IMR-90 (cell line): ENCODE measurements at regions not wholly inside any gene's neighbourhood (a gene's known extent, or its start where the extent isn't known, plus 50 kb on each side); places are given as distances from the start of the nearest gene placed in this dataset.

Experiments
- ATAC-seq: fragments of 200-7000 bp; cut with Tn5 transposase; 2 replicates; pipeline ENCODE4 v1.9.1; 2020; ENCODE audit warnings: low read depth, mild to moderate bottlenecking, moderate library complexity
- BruUV-seq: library from RNA; stranded (reverse); fragments of 400-500 nt; replicated peaks from 2 replicates; lab custom pipeline; 2021; lab: Mats Ljungman, UMichigan
- CTCF ChIA-PET: fragments of 300-600 bp; formaldehyde crosslinking; extraction: SDS; loops from one replicate; lab custom pipeline; 2021; ENCODE audit warnings: antibody characterized with exemption; lab: Yijun Ruan, JAX
- POLR2A ChIA-PET: fragments of 300-600 bp; sonication (Branson Sonifier 250); formaldehyde crosslinking; loops from one replicate; lab custom pipeline; 2022; ENCODE audit warnings: antibody characterized with exemption; ENCODE audit not compliant: unreplicated experiment; lab: Charles Lee
- DNase-seq: peaks from one replicate; pipeline ENCODE4 v3.0.0; 2013
- H2AFZ ChIP-seq: replicated peaks from 2 replicates; pipeline ENCODE3; 2013; ENCODE audit warnings: low read length, mild to moderate bottlenecking; ENCODE audit not compliant: poor library complexity
- H2AK5ac ChIP-seq: 2 replicates; pipeline ENCODE4 v1.6.1; 2013; ENCODE audit warnings: low read depth, low read length, inconsistent platforms
- H2AK9ac ChIP-seq: replicated peaks from 2 replicates; pipeline ENCODE3; 2013; ENCODE audit warnings: mild to moderate bottlenecking, low read depth, low read length, moderate library complexity; ENCODE audit not compliant: poor library complexity
- H2BK120ac ChIP-seq: 2 replicates; pipeline ENCODE4 v1.6.1; 2013; ENCODE audit warnings: low read depth, low read length, inconsistent platforms
- H2BK15ac ChIP-seq: 3 replicates; pipeline ENCODE4 v1.6.1; 2013; ENCODE audit warnings: low read depth, low read length, inconsistent platforms
- H2BK20ac ChIP-seq: 2 replicates; pipeline ENCODE4 v1.6.1; 2013; ENCODE audit warnings: low read depth, mild to moderate bottlenecking, inconsistent platforms, low read length, moderate library complexity
- H2BK5ac ChIP-seq: 2 replicates; pipeline ENCODE4 v1.6.1; 2013; ENCODE audit warnings: mild to moderate bottlenecking, low read depth, low read length, inconsistent platforms; ENCODE audit not compliant: poor library complexity, severe bottlenecking
- H3K14ac ChIP-seq: replicated peaks from 2 replicates; pipeline ENCODE4 v1.6.1; 2013; ENCODE audit warnings: low read depth, low read length, inconsistent platforms
- H3K18ac ChIP-seq: 2 replicates; pipeline ENCODE4 v1.6.1; 2013; ENCODE audit warnings: low read depth, low read length, control low read depth
- H3K23ac ChIP-seq: 2 replicates; pipeline ENCODE4 v1.6.1; 2013; ENCODE audit warnings: low read depth, low read length, inconsistent platforms
- H3K27ac ChIP-seq: 2 replicates; pipeline ENCODE4 v1.5.1; 2013; ENCODE audit warnings: mild to moderate bottlenecking, control low read depth, low read length; ENCODE audit not compliant: insufficient read depth
- H3K27me3 ChIP-seq: 2 replicates; pipeline ENCODE4 v1.6.1; 2013; ENCODE audit warnings: low read length; ENCODE audit not compliant: control insufficient read depth, insufficient read depth
- H3K36me3 ChIP-seq: 2 replicates; pipeline ENCODE4 v1.6.1; 2013; ENCODE audit warnings: low read length, mixed read lengths; ENCODE audit not compliant: control insufficient read depth, insufficient read depth
- H3K4ac ChIP-seq: 2 replicates; pipeline ENCODE4 v1.6.1; 2013; ENCODE audit warnings: low read depth, low read length, inconsistent platforms
- H3K4me1 ChIP-seq: 2 replicates; pipeline ENCODE4 v1.6.1; 2013; ENCODE audit warnings: low read length, mixed read lengths; ENCODE audit not compliant: control insufficient read depth, insufficient read depth
- H3K4me2 ChIP-seq: 2 replicates; pipeline ENCODE4 v1.6.1; 2013; ENCODE audit warnings: low read depth, mild to moderate bottlenecking, control low read depth, low read length, moderate library complexity
- H3K4me3 ChIP-seq: 2 replicates; pipeline ENCODE4 v1.5.1; 2013; ENCODE audit warnings: low read depth, mild to moderate bottlenecking, control low read depth, low read length, moderate library complexity; ENCODE audit not compliant: insufficient read depth
- H3K56ac ChIP-seq: 2 replicates; pipeline ENCODE4 v1.6.1; 2013; ENCODE audit warnings: low read length, inconsistent platforms; ENCODE audit not compliant: insufficient read depth; ENCODE audit errors: extremely low read depth
- H3K79me1 ChIP-seq, 2 experiments: 2 replicates each; pipeline ENCODE4 v1.6.1; 2013; ENCODE audit warnings: low read length in 2 of 2, inconsistent platforms in 1 of 2, low read depth in 1 of 2
- H3K9ac ChIP-seq: 2 replicates; pipeline ENCODE4 v1.6.1; 2013; ENCODE audit warnings: low read depth, low read length, control low read depth
- H3K9me1 ChIP-seq: 2 replicates; pipeline ENCODE4 v1.6.1; 2013; ENCODE audit warnings: low read length, inconsistent platforms; ENCODE audit not compliant: insufficient read depth
- H3K9me3 ChIP-seq: 2 replicates; pipeline ENCODE4 v1.6.1; 2013; ENCODE audit warnings: low read length; ENCODE audit not compliant: control insufficient read depth, insufficient read depth
- H4K20me1 ChIP-seq: 2 replicates; pipeline ENCODE4 v1.6.1; 2013; ENCODE audit warnings: low read length, inconsistent platforms; ENCODE audit not compliant: insufficient read depth
- H4K5ac ChIP-seq: 2 replicates; pipeline ENCODE4 v1.6.1; 2013; ENCODE audit warnings: mild to moderate bottlenecking, low read depth, low read length, control low read depth
- H4K8ac ChIP-seq, 2 experiments: 2 replicates each; pipeline ENCODE4 v1.6.1; 2013; ENCODE audit warnings: low read depth in 2 of 2, low read length in 2 of 2, control low read depth in 1 of 2, inconsistent platforms in 1 of 2
- H4K91ac ChIP-seq: 2 replicates; pipeline ENCODE4 v1.6.1; 2013; ENCODE audit warnings: low read depth, low read length, inconsistent platforms; ENCODE audit not compliant: insufficient read depth
- MAZ ChIP-seq: IDR thresholded peaks from 2 replicates; pipeline ENCODE4 v1.6.1; 2012; ENCODE audit warnings: low read depth, mild to moderate bottlenecking, low read length, improper control_type of control experiment, moderate library complexity, borderline replicate concordance
- RAD21 ChIP-seq: IDR thresholded peaks from 2 replicates; pipeline ENCODE4 v1.6.1; 2012; ENCODE audit warnings: low read length, improper control_type of control experiment
- SMC3 ChIP-seq: fragments of 150-350 bp; IDR thresholded peaks from 2 replicates; pipeline ENCODE4 v1.6.1; 2016; ENCODE audit warnings: low read depth, mild to moderate bottlenecking, antibody characterized with exemption, low read length, moderate library complexity
- WGBS, 2 experiments: methylation state at CpG; one replicate each; pipeline versions ENCODE4 v1.1.5 to v1.1.7; 2013; ENCODE audit warnings: missing lambda C conversion rate in 2 of 2; ENCODE audit not compliant: insufficient read length in 1 of 2; ENCODE audit errors: extremely low coverage in 2 of 2; 5-methylcytosine and 5-hydroxymethylcytosine counted together
- dilution Hi-C: fragments of 300-500 bp; cut with HindIII; formaldehyde crosslinking; loops from one replicate; pipeline ENCODE4 v1.14.3; 2018; ENCODE audit warnings: low sequenced_read_pairs; ENCODE audit not compliant: unreplicated experiment
- in situ Hi-C: fragments of 300-500 bp; cut with MboI; formaldehyde crosslinking; loops from 3 replicates; pipeline ENCODE4 v1.14.3; 2019; ENCODE audit warnings: low sequenced_read_pairs, inconsistent platforms, mixed read lengths
- intact Hi-C: fragments of 100-400 bp; cut with micrococcal nuclease; formaldehyde crosslinking; loops from 2 replicates; pipeline ENCODE4 v1.10.0; 2022
- TF ChIP-seq, protein P1 (sequence below): fragments of 150-350 bp; IDR thresholded peaks from 2 replicates; pipeline ENCODE4 v1.6.1; 2017; ENCODE audit warnings: mild to moderate bottlenecking, antibody characterized with exemption, low read length, low read depth
- TF ChIP-seq, protein P2 (sequence below): conservative IDR thresholded peaks from 2 replicates; pipeline ENCODE4 v1.5.1; 2012; ENCODE audit warnings: mild to moderate bottlenecking, low read depth, low read length, improper control_type of control experiment
- TF ChIP-seq, protein P3 (sequence below): fragments of 150-350 bp; IDR thresholded peaks from 2 replicates; pipeline ENCODE4 v1.6.1; 2016; ENCODE audit warnings: low read depth, mild to moderate bottlenecking, low read length, moderate library complexity, borderline replicate concordance

DNA sequence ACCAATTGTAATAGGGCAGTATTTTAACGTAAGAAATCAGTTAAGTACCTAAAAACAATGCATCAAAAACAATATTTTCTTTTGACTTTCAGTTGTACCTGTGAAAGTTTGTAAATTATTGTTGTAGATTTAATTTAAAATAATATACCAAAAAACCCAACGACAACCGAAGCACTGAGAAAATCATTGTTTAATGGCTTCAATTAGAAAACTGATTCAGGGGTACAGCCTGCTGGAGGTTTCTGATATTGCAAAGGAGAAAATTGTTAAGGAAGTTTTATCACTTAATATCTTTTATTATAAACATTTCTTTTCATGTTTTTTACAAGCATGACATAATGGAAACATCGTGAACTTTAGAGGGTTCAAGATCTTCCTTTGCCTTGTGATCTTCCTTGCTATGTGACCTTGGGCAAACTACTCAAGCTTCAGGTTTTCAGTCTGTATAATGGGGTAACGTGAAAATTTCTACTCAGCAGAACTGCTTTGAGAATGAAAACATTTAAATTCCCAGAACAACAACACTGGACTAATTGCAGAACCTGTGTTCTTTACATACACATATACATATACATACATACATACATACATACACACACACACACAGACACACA lies 76.3 kb upstream of the GLS start:
- DNase-seq: peak; percentile 49
- no CpG with 5 or more reads among the region's 5 CpGs for WGBS, 2 experiments
- Histone ChIP-seq H3K18ac (no peak overlapping the region), H4K91ac (no peak overlapping the region), H3K23ac (no peak overlapping the region), H3K9me1 (no peaks in the 10 kb centered on the region), H4K5ac (no peak overlapping the region), H3K9me3 (no peaks in the 10 kb centered on the region), H3K27ac (no peak overlapping the region), H2BK15ac (no peak overlapping the region), H3K56ac (no peak overlapping the region), H3K79me1 (no peaks in the 10 kb centered on the region), H2BK5ac (no peak overlapping the region), H2BK120ac (no peak overlapping the region), H4K20me1 (no peaks in the 10 kb centered on the region), H3K9ac (no peak overlapping the region), H3K14ac (no peak overlapping the region), H3K27me3 (no peaks in the 10 kb centered on the region), H4K8ac (no peak overlapping the region), H3K4ac (no peak overlapping the region), H2AK5ac (no peak overlapping the region), H3K36me3 (no peaks in the 10 kb centered on the region), H2AK9ac (no peak overlapping the region), H2AFZ (no peak overlapping the region), H3K4me2 (no peak overlapping the region), H3K4me3 (no peak overlapping the region), H2BK20ac (no peak overlapping the region), H3K4me1 (no peaks in the 10 kb centered on the region; the same call in 1 of the 2 replicates)
- in situ Hi-C loops: loop anchor here (10.0 kb wide), 1 partner anchor 719 kb away; no protein-coding TSS in a partner anchor
- POLR2A ChIA-PET: no interaction called here
- peak; percentile 76 for ATAC-seq
- intact Hi-C loops: loop anchor here (1.0 to 10.0 kb wide), 3 partner anchors 23 to 715 kb away; no protein-coding TSS in a partner anchor
- TF ChIP-seq MAZ (no peak), SMC3 (peak; percentile 82), RAD21 (peak; percentile 78)
- TF ChIP-seq, protein P1, sequence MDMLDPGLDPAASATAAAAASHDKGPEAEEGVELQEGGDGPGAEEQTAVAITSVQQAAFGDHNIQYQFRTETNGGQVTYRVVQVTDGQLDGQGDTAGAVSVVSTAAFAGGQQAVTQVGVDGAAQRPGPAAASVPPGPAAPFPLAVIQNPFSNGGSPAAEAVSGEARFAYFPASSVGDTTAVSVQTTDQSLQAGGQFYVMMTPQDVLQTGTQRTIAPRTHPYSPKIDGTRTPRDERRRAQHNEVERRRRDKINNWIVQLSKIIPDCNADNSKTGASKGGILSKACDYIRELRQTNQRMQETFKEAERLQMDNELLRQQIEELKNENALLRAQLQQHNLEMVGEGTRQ: no peak
- TF ChIP-seq, protein P2, sequence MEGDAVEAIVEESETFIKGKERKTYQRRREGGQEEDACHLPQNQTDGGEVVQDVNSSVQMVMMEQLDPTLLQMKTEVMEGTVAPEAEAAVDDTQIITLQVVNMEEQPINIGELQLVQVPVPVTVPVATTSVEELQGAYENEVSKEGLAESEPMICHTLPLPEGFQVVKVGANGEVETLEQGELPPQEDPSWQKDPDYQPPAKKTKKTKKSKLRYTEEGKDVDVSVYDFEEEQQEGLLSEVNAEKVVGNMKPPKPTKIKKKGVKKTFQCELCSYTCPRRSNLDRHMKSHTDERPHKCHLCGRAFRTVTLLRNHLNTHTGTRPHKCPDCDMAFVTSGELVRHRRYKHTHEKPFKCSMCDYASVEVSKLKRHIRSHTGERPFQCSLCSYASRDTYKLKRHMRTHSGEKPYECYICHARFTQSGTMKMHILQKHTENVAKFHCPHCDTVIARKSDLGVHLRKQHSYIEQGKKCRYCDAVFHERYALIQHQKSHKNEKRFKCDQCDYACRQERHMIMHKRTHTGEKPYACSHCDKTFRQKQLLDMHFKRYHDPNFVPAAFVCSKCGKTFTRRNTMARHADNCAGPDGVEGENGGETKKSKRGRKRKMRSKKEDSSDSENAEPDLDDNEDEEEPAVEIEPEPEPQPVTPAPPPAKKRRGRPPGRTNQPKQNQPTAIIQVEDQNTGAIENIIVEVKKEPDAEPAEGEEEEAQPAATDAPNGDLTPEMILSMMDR: peak; percentile 75
- TF ChIP-seq, protein P3, sequence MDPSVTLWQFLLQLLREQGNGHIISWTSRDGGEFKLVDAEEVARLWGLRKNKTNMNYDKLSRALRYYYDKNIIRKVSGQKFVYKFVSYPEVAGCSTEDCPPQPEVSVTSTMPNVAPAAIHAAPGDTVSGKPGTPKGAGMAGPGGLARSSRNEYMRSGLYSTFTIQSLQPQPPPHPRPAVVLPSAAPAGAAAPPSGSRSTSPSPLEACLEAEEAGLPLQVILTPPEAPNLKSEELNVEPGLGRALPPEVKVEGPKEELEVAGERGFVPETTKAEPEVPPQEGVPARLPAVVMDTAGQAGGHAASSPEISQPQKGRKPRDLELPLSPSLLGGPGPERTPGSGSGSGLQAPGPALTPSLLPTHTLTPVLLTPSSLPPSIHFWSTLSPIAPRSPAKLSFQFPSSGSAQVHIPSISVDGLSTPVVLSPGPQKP: no peak
- CTCF ChIA-PET: no interaction called here
- BruUV-seq: no TSS peak
- dilution Hi-C loops: no loop called here
